ENCODE measurements at regions not wholly inside any gene's neighbourhood (a gene's known extent, or its start where the extent isn't known, plus 50 kb on each side); places are given as distances from the start of the nearest gene placed in this dataset.

DNA sequence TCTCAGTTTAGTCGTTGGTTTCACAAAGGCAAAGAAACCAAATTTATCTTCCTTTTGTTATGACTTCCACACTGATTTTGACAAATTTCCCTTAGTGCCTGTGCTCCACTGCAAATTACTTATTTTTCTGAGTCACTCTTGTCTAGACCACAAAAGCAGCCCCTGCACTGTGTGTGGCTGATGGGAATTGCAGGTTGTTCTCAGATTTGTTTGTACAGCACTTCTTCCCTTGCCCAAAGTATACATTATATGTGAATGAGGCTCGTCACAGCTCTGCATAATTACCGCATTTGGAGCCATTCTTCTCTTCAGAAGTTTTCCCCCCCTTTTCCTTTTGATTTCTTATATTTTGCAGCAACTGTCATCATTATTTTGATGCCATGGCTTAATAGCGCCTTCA lies 354.2 kb upstream of the IL12A start:
- no peak overlapping the region for H3K4me2 ChIP-seq
- no peak overlapping the region for H3K9ac ChIP-seq
- no peak overlapping the region for H3K27ac ChIP-seq
- no peaks in the 10 kb centered on the region for H3K27me3 ChIP-seq (ENCODE audit: insufficient read depth, low read depth)
- H3K79me2 ChIP-seq (ENCODE audit: insufficient read depth, low read depth): no peaks in the 10 kb centered on the region
- H3K4me3 ChIP-seq (IDR thresholded peaks at IDR 0.05; ENCODE audit: insufficient read depth, low read depth, low read length): no peak overlapping the region
- TF ChIP-seq, protein P1, sequence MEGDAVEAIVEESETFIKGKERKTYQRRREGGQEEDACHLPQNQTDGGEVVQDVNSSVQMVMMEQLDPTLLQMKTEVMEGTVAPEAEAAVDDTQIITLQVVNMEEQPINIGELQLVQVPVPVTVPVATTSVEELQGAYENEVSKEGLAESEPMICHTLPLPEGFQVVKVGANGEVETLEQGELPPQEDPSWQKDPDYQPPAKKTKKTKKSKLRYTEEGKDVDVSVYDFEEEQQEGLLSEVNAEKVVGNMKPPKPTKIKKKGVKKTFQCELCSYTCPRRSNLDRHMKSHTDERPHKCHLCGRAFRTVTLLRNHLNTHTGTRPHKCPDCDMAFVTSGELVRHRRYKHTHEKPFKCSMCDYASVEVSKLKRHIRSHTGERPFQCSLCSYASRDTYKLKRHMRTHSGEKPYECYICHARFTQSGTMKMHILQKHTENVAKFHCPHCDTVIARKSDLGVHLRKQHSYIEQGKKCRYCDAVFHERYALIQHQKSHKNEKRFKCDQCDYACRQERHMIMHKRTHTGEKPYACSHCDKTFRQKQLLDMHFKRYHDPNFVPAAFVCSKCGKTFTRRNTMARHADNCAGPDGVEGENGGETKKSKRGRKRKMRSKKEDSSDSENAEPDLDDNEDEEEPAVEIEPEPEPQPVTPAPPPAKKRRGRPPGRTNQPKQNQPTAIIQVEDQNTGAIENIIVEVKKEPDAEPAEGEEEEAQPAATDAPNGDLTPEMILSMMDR (conservative IDR thresholded peaks at IDR 0.05; ENCODE audit: low read depth, low read length): no peak
- H2AFZ ChIP-seq (ENCODE audit: low read depth): no peak overlapping the region
- H3K4me1 ChIP-seq (ENCODE audit: low read depth, poor library complexity, severe bottlenecking): no peaks in the 10 kb centered on the region
- no peaks in the 10 kb centered on the region for H3K36me3 ChIP-seq (ENCODE audit: insufficient read depth)
- no peaks in the 10 kb centered on the region for H4K20me1 ChIP-seq (ENCODE audit: insufficient read depth)

DNA sequence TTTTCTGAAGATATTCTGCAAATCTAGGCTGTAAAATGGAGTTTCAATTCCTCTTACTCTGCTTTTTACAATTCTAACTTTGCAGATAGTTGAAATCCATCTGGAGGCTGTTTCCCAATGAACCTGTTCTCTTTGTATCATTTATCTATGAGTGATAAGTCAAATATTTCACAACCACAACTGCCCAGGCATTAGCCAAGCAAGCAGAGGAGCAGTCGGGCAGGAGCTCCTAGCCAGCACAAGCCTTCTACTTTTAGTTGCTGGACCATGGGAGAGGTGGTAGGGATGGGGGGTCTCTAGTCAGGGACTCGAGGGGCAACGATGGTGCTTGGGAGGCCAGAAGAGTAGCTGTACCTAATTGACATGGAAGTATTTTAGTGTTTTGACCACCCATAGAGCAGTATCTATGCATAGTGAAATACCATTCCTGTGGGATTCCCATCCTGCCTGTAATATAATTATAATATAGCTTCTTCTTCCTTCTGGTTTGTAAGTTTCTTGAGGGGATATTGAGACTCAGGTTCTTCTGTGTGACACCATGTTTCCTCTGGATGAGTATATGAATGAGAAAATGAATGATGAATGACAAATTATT lies 353.5 kb upstream of the IL12A start:
- Histone ChIP-seq H2AFZ (ENCODE audit: low read depth) (no peak overlapping the region), H3K36me3 (ENCODE audit: insufficient read depth) (no peaks in the 10 kb centered on the region), H3K4me1 (ENCODE audit: low read depth, poor library complexity, severe bottlenecking) (no peaks in the 10 kb centered on the region), H3K4me2 (no peak overlapping the region), H3K4me3 (IDR thresholded peaks at IDR 0.05; ENCODE audit: insufficient read depth, low read depth, low read length) (no peak overlapping the region), H4K20me1 (ENCODE audit: insufficient read depth) (no peaks in the 10 kb centered on the region), H3K79me2 (ENCODE audit: insufficient read depth, low read depth) (no peaks in the 10 kb centered on the region), H3K27ac (no peak overlapping the region), H3K27me3 (ENCODE audit: insufficient read depth, low read depth) (no peaks in the 10 kb centered on the region), H3K9ac (no peak overlapping the region)
- TF ChIP-seq, protein P1 (conservative IDR thresholded peaks at IDR 0.05; ENCODE audit: low read depth, low read length): no peak

DNA sequence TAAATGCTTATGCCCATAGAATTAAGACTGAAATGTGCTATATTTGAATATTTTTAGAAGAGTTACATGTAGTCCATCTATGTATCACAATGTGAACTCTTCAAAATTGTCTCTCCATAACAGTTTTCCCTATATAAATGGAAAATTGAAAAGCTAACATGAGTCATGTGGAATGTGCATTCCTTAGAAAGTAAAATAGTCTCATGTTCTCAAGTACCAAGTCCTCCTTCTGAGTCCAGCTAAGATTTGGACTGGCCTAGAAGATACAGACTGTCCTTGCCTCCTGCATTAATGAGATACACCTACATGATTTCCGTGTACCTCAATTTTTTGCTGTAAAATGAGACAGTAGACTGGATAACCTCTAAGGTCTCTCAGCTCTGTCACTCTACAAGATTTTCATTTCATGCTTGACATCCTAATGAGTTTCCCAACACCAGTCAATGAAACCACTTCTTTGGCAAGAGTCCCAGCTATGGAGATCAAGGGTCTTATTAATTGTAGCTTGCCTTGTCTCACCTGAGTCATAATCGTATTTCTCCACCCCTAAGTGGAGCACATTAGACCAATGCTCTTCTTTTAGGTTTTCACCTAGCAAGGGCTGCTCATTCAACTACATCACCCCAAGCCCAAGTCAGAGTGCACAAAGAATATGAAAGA lies 350.6 kb upstream of the IL12A start:
- Histone ChIP-seq H3K4me3 (IDR thresholded peaks at IDR 0.05; ENCODE audit: insufficient read depth, low read depth, low read length) (no peak overlapping the region), H3K4me1 (ENCODE audit: low read depth, poor library complexity, severe bottlenecking) (no peaks in the 10 kb centered on the region), H3K36me3 (ENCODE audit: insufficient read depth) (no peaks in the 10 kb centered on the region), H2AFZ (ENCODE audit: low read depth) (no peak overlapping the region), H3K9ac (no peak overlapping the region), H3K27ac (no peak overlapping the region), H3K27me3 (ENCODE audit: insufficient read depth, low read depth) (no peaks in the 10 kb centered on the region), H3K79me2 (ENCODE audit: insufficient read depth, low read depth) (no peaks in the 10 kb centered on the region), H4K20me1 (ENCODE audit: insufficient read depth) (no peaks in the 10 kb centered on the region), H3K4me2 (no peak overlapping the region)
- TF ChIP-seq, protein P1 (conservative IDR thresholded peaks at IDR 0.05; ENCODE audit: low read depth, low read length): no peak

DNA sequence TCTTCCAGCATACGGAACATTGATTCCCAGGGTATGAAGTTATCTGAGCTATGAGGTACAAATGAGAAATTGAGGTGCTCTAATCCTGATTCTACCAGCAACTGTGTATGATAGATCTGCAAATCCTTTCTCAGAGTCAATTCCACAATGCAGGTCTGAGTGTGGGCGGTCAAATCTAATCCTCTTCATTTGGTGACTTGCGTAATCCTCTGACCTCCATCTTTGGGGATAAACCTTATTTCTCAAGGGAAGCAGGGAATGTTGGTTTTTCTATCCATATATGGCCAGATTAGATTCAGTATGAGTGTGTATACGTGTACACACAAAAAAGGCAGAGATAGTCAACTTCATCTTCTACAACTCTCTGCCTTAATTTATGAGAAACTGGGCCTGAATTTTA lies 348.4 kb upstream of the IL12A start:
- no peaks in the 10 kb centered on the region for H3K4me1 ChIP-seq (ENCODE audit: low read depth, poor library complexity, severe bottlenecking)
- H3K79me2 ChIP-seq (ENCODE audit: insufficient read depth, low read depth): no peaks in the 10 kb centered on the region
- H3K4me2 ChIP-seq: no peak overlapping the region
- no peaks in the 10 kb centered on the region for H4K20me1 ChIP-seq (ENCODE audit: insufficient read depth)
- no peaks in the 10 kb centered on the region for H3K27me3 ChIP-seq (ENCODE audit: insufficient read depth, low read depth)
- H2AFZ ChIP-seq (ENCODE audit: low read depth): no peak overlapping the region
- TF ChIP-seq, protein P1 (conservative IDR thresholded peaks at IDR 0.05; ENCODE audit: low read depth, low read length): no peak
- no peak overlapping the region for H3K27ac ChIP-seq
- no peak overlapping the region for H3K4me3 ChIP-seq (IDR thresholded peaks at IDR 0.05; ENCODE audit: insufficient read depth, low read depth, low read length)
- H3K9ac ChIP-seq: no peak overlapping the region
- H3K36me3 ChIP-seq (ENCODE audit: insufficient read depth): no peaks in the 10 kb centered on the region

All from KMS-11 (cell line).